ENCODE measurements at regions not wholly inside any gene's neighbourhood (a gene's known extent, or its start where the extent isn't known, plus 50 kb on each side); places are given as distances from the start of the nearest gene placed in this dataset.

- ATAC-seq: no peak
- TF ChIP-seq TOX (CRISPR knock-in tag; IDR thresholded peaks at IDR 0.05; ENCODE audit: borderline replicate concordance): no peak
- TF ChIP-seq, protein P1, sequence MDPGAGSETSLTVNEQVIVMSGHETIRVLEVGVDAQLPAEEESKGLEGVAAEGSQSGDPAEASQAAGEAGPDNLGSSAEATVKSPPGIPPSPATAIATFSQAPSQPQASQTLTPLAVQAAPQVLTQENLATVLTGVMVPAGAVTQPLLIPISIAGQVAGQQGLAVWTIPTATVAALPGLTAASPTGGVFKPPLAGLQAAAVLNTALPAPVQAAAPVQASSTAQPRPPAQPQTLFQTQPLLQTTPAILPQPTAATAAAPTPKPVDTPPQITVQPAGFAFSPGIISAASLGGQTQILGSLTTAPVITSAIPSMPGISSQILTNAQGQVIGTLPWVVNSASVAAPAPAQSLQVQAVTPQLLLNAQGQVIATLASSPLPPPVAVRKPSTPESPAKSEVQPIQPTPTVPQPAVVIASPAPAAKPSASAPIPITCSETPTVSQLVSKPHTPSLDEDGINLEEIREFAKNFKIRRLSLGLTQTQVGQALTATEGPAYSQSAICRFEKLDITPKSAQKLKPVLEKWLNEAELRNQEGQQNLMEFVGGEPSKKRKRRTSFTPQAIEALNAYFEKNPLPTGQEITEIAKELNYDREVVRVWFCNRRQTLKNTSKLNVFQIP (CRISPR knock-in tag; IDR thresholded peaks at IDR 0.05; ENCODE audit: borderline replicate concordance, low read depth): no peak
- no peak for TF ChIP-seq ZFP3 (CRISPR knock-in tag; IDR thresholded peaks at IDR 0.05)
- TF ChIP-seq, protein P2, sequence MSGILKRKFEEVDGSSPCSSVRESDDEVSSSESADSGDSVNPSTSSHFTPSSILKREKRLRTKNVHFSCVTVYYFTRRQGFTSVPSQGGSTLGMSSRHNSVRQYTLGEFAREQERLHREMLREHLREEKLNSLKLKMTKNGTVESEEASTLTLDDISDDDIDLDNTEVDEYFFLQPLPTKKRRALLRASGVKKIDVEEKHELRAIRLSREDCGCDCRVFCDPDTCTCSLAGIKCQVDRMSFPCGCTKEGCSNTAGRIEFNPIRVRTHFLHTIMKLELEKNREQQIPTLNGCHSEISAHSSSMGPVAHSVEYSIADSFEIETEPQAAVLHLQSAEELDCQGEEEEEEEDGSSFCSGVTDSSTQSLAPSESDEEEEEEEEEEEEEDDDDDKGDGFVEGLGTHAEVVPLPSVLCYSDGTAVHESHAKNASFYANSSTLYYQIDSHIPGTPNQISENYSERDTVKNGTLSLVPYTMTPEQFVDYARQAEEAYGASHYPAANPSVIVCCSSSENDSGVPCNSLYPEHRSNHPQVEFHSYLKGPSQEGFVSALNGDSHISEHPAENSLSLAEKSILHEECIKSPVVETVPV (CRISPR knock-in tag; IDR thresholded peaks at IDR 0.05): no peak
- no peak for TF ChIP-seq CREB5 (CRISPR knock-in tag; IDR thresholded peaks at IDR 0.05; ENCODE audit: low read depth)
- TF ChIP-seq ZC3H10 (CRISPR knock-in tag; IDR thresholded peaks at IDR 0.05): no peak
- TF ChIP-seq ZNF565 (CRISPR knock-in tag; conservative IDR thresholded peaks at IDR 0.05; ENCODE audit: low read depth): no peak
- TF ChIP-seq ZFP30 (CRISPR knock-in tag; IDR thresholded peaks at IDR 0.05): no peak
- no peak for TF ChIP-seq ESRRG (CRISPR knock-in tag; IDR thresholded peaks at IDR 0.05)
- TF ChIP-seq ARNTL (CRISPR knock-in tag; IDR thresholded peaks at IDR 0.05; ENCODE audit: borderline replicate concordance, low read depth): no peak
- TF ChIP-seq ZNF8 (CRISPR knock-in tag; IDR thresholded peaks at IDR 0.05): no peak
These were observed 381.5 kb downstream of the CDH26 start for GRCh38 chr20:60339738-60340137.

DNA sequence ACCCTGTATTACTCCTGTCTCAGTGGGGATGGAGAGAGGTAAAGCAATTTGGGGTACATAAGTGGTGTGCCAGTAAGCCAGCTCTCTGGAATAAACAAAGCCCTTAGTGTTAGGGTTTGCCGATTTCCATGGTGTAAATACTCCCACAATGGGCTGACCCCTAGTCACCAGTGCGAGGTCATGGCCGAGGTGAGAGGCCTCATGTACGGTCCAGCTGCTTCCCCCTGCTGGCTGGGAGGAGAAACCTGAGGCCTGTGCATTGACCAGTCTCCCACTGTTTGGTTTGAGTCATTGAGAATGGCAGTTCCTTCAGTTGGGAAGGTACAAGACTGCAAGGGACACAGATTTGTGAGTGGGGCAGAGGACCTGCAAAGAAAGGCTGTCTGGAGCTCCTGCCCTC lies 382.0 kb downstream of the CDH26 start:
- no peak for ATAC-seq
- no peak for TF ChIP-seq TOX (CRISPR knock-in tag; IDR thresholded peaks at IDR 0.05; ENCODE audit: borderline replicate concordance)
- no peak for TF ChIP-seq ZFP30 (CRISPR knock-in tag; IDR thresholded peaks at IDR 0.05)
- TF ChIP-seq ESRRG (CRISPR knock-in tag; IDR thresholded peaks at IDR 0.05): no peak
- TF ChIP-seq SNAI2 (CRISPR knock-in tag; IDR thresholded peaks at IDR 0.05): no peak
- no peak for TF ChIP-seq ZNF70 (CRISPR knock-in tag; IDR thresholded peaks at IDR 0.05)
- no peak for TF ChIP-seq TCF4 (CRISPR knock-in tag; IDR thresholded peaks at IDR 0.05; ENCODE audit: borderline replicate concordance)
- TF ChIP-seq CSDC2 (CRISPR knock-in tag; IDR thresholded peaks at IDR 0.05): no peak
- TF ChIP-seq, protein P3, sequence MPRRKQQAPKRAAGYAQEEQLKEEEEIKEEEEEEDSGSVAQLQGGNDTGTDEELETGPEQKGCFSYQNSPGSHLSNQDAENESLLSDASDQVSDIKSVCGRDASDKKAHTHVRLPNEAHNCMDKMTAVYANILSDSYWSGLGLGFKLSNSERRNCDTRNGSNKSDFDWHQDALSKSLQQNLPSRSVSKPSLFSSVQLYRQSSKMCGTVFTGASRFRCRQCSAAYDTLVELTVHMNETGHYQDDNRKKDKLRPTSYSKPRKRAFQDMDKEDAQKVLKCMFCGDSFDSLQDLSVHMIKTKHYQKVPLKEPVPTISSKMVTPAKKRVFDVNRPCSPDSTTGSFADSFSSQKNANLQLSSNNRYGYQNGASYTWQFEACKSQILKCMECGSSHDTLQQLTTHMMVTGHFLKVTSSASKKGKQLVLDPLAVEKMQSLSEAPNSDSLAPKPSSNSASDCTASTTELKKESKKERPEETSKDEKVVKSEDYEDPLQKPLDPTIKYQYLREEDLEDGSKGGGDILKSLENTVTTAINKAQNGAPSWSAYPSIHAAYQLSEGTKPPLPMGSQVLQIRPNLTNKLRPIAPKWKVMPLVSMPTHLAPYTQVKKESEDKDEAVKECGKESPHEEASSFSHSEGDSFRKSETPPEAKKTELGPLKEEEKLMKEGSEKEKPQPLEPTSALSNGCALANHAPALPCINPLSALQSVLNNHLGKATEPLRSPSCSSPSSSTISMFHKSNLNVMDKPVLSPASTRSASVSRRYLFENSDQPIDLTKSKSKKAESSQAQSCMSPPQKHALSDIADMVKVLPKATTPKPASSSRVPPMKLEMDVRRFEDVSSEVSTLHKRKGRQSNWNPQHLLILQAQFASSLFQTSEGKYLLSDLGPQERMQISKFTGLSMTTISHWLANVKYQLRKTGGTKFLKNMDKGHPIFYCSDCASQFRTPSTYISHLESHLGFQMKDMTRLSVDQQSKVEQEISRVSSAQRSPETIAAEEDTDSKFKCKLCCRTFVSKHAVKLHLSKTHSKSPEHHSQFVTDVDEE (CRISPR knock-in tag; IDR thresholded peaks at IDR 0.05): no peak
- TF ChIP-seq GLIS3 (CRISPR knock-in tag; IDR thresholded peaks at IDR 0.05): no peak

DNA sequence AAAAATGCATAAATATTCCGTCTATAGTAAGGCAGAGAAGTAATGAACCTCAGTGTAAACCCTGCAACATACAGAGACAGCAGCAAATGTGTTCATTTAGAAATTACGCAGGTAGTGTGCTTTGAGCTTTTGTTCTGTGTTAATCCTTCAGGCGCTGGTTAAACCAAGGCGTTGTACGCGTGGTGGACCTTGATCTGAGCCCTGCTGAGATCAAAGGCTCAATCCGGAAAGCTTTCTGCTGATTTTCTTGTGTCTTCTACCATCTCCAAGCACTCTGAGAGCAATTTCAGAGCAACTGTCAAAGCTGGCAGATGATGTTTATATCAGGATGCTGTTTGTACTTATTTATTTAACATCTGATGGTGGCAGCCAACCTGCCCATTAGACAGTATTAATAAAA lies 382.8 kb downstream of the CDH26 start:
- no peak for ATAC-seq
- TF ChIP-seq TCF4 (CRISPR knock-in tag; IDR thresholded peaks at IDR 0.05; ENCODE audit: borderline replicate concordance) (no peak), ZFP3 (CRISPR knock-in tag; IDR thresholded peaks at IDR 0.05) (no peak), TOX (CRISPR knock-in tag; IDR thresholded peaks at IDR 0.05; ENCODE audit: borderline replicate concordance) (no peak), OSR1 (CRISPR knock-in tag; IDR thresholded peaks at IDR 0.05) (no peak), CSDC2 (CRISPR knock-in tag; IDR thresholded peaks at IDR 0.05) (no peak), ZNF70 (CRISPR knock-in tag; IDR thresholded peaks at IDR 0.05) (no peak), CREB5 (CRISPR knock-in tag; IDR thresholded peaks at IDR 0.05; ENCODE audit: low read depth) (no peak), ARNTL (CRISPR knock-in tag; IDR thresholded peaks at IDR 0.05; ENCODE audit: borderline replicate concordance, low read depth) (no peak), ZNF8 (CRISPR knock-in tag; IDR thresholded peaks at IDR 0.05) (no peak), RARB (CRISPR knock-in tag; IDR thresholded peaks at IDR 0.05) (no peak), ZC3H10 (CRISPR knock-in tag; IDR thresholded peaks at IDR 0.05) (no peak), ZNF565 (CRISPR knock-in tag; conservative IDR thresholded peaks at IDR 0.05; ENCODE audit: low read depth) (no peak), ESRRG (CRISPR knock-in tag; IDR thresholded peaks at IDR 0.05) (no peak), BACH2 (CRISPR knock-in tag; IDR thresholded peaks at IDR 0.05; ENCODE audit: borderline replicate concordance) (no peak), SNAI2 (CRISPR knock-in tag; IDR thresholded peaks at IDR 0.05) (no peak)
- TF ChIP-seq, protein P1 (CRISPR knock-in tag; IDR thresholded peaks at IDR 0.05; ENCODE audit: borderline replicate concordance, low read depth): no peak
- TF ChIP-seq, protein P4, sequence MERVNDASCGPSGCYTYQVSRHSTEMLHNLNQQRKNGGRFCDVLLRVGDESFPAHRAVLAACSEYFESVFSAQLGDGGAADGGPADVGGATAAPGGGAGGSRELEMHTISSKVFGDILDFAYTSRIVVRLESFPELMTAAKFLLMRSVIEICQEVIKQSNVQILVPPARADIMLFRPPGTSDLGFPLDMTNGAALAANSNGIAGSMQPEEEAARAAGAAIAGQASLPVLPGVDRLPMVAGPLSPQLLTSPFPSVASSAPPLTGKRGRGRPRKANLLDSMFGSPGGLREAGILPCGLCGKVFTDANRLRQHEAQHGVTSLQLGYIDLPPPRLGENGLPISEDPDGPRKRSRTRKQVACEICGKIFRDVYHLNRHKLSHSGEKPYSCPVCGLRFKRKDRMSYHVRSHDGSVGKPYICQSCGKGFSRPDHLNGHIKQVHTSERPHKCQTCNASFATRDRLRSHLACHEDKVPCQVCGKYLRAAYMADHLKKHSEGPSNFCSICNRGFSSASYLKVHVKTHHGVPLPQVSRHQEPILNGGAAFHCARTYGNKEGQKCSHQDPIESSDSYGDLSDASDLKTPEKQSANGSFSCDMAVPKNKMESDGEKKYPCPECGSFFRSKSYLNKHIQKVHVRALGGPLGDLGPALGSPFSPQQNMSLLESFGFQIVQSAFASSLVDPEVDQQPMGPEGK (CRISPR knock-in tag; IDR thresholded peaks at IDR 0.05; ENCODE audit: borderline replicate concordance): no peak
- TF ChIP-seq, protein P3 (CRISPR knock-in tag; IDR thresholded peaks at IDR 0.05): no peak
